Body of pancreas (tissue), 4 donors: ENCODE measurements at regions not wholly inside any gene's neighbourhood (a gene's known extent, or its start where the extent isn't known, plus 50 kb on each side); places are given as distances from the start of the nearest gene placed in this dataset.

Experiments
- POLR2A ChIP-seq, 3 donors: fragments of 450-650 bp; IDR thresholded peaks; one replicate each; pipeline ENCODE4 v1.6.1; 2016; ENCODE audit warnings: antibody characterized with exemption in 3 of 3, mild to moderate bottlenecking in 2 of 3
- TF ChIP-seq, protein P1 (sequence below), 7 experiments: fragments of 450-650 bp in 4 of 7; fragments of 200-600 bp in 3 of 7; sonication (generic) in 3 of 7; IDR thresholded peaks; one replicate each; pipeline ENCODE4 v1.5.1; 2016 to 2019; ENCODE audit warnings: antibody characterized with exemption in 7 of 7

DNA sequence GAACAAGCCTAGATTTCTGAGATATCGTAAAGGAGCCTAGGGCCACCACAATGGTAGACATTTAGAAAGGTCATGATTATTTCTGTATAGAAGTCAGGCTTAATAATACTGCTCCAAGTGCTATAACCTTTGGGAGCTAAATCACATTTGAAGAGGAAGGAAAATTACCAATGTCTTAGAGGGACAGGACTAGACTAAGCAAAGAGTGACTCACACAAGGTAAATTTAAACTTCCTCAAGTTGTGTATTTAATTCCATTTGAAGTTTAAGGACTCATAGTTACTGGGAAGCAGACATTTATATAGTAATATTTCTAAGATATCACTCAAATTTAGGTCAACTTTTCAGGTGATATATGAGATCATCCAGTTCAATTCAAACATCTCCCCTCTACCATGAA is 227.6 kb upstream of the MME start:
- no peak for TF ChIP-seq POLR2A (IDR thresholded peaks at IDR 0.05)
- TF ChIP-seq, protein P1, sequence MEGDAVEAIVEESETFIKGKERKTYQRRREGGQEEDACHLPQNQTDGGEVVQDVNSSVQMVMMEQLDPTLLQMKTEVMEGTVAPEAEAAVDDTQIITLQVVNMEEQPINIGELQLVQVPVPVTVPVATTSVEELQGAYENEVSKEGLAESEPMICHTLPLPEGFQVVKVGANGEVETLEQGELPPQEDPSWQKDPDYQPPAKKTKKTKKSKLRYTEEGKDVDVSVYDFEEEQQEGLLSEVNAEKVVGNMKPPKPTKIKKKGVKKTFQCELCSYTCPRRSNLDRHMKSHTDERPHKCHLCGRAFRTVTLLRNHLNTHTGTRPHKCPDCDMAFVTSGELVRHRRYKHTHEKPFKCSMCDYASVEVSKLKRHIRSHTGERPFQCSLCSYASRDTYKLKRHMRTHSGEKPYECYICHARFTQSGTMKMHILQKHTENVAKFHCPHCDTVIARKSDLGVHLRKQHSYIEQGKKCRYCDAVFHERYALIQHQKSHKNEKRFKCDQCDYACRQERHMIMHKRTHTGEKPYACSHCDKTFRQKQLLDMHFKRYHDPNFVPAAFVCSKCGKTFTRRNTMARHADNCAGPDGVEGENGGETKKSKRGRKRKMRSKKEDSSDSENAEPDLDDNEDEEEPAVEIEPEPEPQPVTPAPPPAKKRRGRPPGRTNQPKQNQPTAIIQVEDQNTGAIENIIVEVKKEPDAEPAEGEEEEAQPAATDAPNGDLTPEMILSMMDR (IDR thresholded peaks at IDR 0.05) = no peak
